Body of pancreas (tissue), 4 donors: ENCODE measurements at regions not wholly inside any gene's neighbourhood (a gene's known extent, or its start where the extent isn't known, plus 50 kb on each side); places are given as distances from the start of the nearest gene placed in this dataset.
A peak's percentile ranks its signal among the peaks of the same experiment; 100 is the strongest.

Experiments used
- ATAC-seq: fragments of 150-250 bp; one replicate; pipeline ENCODE4 v1.9.1; 2016
- DNase-seq, 4 donors: peaks; one replicate each; pipeline ENCODE4 v3.0.0-alpha.2; 2019
- H3K27ac ChIP-seq, 4 donors: fragments of 200-600 bp; sonication (generic); 1 replicate in 3 of 4; 2 replicates in 1 of 4; pipeline versions ENCODE4 v1.5.1 to v1.6.1; 2016 to 2019; ENCODE audit warnings: mild to moderate bottlenecking in 1 of 4, mixed read lengths in 1 of 4, moderate library complexity in 1 of 4
- H3K27me3 ChIP-seq, 2 donors: fragments of 200-600 bp; sonication (generic); one replicate each; pipeline ENCODE4 v1.6.0; 2016; ENCODE audit warnings: mild to moderate bottlenecking in 1 of 2
- H3K36me3 ChIP-seq, 2 donors: fragments of 200-600 bp; sonication (generic); replicated peaks in 1 of 2; 2 replicates each; pipeline ENCODE4 v1.5.1; 2016; ENCODE audit warnings: low read depth in 2 of 2; ENCODE audit not compliant: insufficient read depth in 1 of 2
- H3K4me1 ChIP-seq: fragments of 200-600 bp; sonication (generic); one replicate; pipeline ENCODE4 v1.6.0; 2016
- H3K4me3 ChIP-seq, 2 donors: fragments of 200-600 bp; sonication (generic); 1 replicate in 1 of 2; 2 replicates in 1 of 2; pipeline ENCODE4 v1.5.1; 2016 to 2019
- H3K9me3 ChIP-seq, 3 donors: fragments of 200-600 bp; sonication (generic); 1 replicate in 2 of 3; 2 replicates in 1 of 3; pipeline ENCODE4 v1.5.1; 2016
- CTCF ChIP-seq, 7 experiments: fragments of 450-650 bp in 4 of 7; fragments of 200-600 bp in 3 of 7; sonication (generic) in 3 of 7; IDR thresholded peaks; one replicate each; pipeline ENCODE4 v1.5.1; 2016 to 2019; ENCODE audit warnings: antibody characterized with exemption in 7 of 7
- POLR2A ChIP-seq, 3 donors: fragments of 450-650 bp; IDR thresholded peaks; one replicate each; pipeline ENCODE4 v1.6.1; 2016; ENCODE audit warnings: antibody characterized with exemption in 3 of 3, mild to moderate bottlenecking in 2 of 3
- WGBS, 2 donors: methylation state at CpG; one replicate each; pipeline ENCODE4 v1.1.5; 2017; 5-methylcytosine and 5-hydroxymethylcytosine counted together
- intact Hi-C: fragments of 100-400 bp; cut with DNase I; formaldehyde crosslinking; loops from one replicate; pipeline ENCODE4 v1.15.1; 2023

DNA sequence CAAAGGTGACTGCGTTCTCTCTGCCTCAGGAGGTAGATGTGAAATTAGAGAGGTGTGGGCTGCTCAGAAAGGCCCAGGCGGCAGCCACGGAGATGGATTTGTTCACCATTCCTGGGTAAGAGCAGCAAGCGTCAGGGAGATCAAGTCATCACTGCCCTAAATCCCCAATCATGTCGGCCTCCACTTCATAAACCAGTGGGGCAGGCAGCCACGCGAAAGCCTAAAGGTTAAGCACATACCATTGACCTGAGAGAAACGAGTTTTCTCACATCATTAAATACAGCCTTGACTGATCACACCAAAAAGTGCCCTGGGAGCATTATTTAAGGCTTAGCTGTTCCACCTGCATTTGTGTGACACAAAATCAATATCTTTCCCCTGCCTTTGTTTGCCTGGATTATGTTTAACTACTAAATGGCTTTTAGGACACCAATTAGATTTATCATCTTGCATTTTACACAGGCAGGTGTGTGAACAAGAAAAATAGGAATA, 50.7 kb upstream of the FOXB1 start:
- DNase-seq = peak in 2 of 4 donors; percentile 6 to 11
- Histone ChIP-seq H3K9me3 (peaks cover 0 to 3% (median 0%) of the 10 kb centered on the region in 3 donors), H3K27ac (no peak overlapping the region), H3K4me1 (peaks cover 10% of the 10 kb centered on the region), H3K36me3 (no peaks in the 10 kb centered on the region), H3K4me3 (no peak overlapping the region), H3K27me3 (no peaks in the 10 kb centered on the region)
- no peak for TF ChIP-seq POLR2A (IDR thresholded peaks at IDR 0.05)
- TF ChIP-seq CTCF (IDR thresholded peaks at IDR 0.05) = no peak
- 14 to 16% methylated on average over 8 of the region's 8 CpGs for WGBS, 2 donors
- peak; percentile 60 for ATAC-seq
- intact Hi-C loops = no loop called here

GRCh38 chr15:59952960-59953359, 51.2 kb upstream of the FOXB1 start:
- H3K36me3 ChIP-seq = no peaks in the 10 kb centered on the region
- no peak for ATAC-seq
- no peak for DNase-seq
- TF ChIP-seq CTCF (IDR thresholded peaks at IDR 0.05) (no peak), POLR2A (IDR thresholded peaks at IDR 0.05) (no peak)
- H3K27me3 ChIP-seq = no peaks in the 10 kb centered on the region
- no peak overlapping the region for H3K27ac ChIP-seq
- H3K4me3 ChIP-seq = no peak overlapping the region
- H3K4me1 ChIP-seq = peaks cover 10% of the 10 kb centered on the region
- H3K9me3 ChIP-seq = no peaks in the 10 kb centered on the region
- intact Hi-C loops = no loop called here

DNA sequence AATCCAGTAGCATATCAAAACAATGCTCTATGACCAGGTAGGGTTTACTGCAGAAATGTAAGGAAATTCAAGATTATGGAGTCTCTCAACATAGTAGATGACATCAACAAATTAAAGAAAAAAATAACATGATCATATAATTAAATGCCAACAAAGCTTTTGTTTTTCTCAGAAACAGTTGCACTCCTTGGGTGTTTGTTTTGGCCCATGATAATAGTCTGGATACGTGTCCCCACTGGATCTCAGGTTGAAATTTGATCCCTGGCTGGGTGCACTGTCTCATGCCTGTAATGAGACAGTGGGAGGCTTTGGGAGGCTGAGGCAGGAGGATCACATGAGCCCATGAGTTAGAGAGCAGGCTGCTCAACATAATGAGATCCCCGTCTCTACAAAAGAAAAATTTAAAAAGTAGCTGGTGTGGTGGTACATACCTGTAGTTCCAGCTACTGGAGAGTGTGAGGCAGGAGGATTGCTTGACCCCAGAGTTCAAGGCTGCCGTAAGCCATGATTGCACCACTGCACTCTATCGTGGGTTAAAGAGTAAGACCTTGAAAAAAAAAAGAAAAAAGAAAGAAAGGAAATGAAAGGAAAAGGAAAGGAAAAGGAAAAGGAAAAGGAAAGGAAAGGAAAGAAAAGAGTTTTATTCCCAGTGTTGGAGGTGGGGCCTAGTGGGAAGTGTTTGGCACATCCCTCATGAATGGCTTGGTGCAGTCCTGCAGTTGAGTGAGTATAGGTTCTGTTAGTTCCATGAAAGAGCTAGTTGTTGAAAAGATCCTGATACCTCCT, 53.3 kb upstream of the FOXB1 start:
- 71 to 74% methylated on average over 4 of the region's 4 CpGs for WGBS, 2 donors
- Histone ChIP-seq H3K36me3 (no peaks in the 10 kb centered on the region), H3K27me3 (no peaks in the 10 kb centered on the region), H3K4me1 (peaks cover 10% of the 10 kb centered on the region), H3K4me3 (no peak overlapping the region), H3K27ac (no peak overlapping the region), H3K9me3 (no peaks in the 10 kb centered on the region)
- TF ChIP-seq CTCF (IDR thresholded peaks at IDR 0.05) (no peak), POLR2A (IDR thresholded peaks at IDR 0.05) (no peak)
- no peak for DNase-seq
- ATAC-seq = no peak
- intact Hi-C loops = no loop called here

DNA sequence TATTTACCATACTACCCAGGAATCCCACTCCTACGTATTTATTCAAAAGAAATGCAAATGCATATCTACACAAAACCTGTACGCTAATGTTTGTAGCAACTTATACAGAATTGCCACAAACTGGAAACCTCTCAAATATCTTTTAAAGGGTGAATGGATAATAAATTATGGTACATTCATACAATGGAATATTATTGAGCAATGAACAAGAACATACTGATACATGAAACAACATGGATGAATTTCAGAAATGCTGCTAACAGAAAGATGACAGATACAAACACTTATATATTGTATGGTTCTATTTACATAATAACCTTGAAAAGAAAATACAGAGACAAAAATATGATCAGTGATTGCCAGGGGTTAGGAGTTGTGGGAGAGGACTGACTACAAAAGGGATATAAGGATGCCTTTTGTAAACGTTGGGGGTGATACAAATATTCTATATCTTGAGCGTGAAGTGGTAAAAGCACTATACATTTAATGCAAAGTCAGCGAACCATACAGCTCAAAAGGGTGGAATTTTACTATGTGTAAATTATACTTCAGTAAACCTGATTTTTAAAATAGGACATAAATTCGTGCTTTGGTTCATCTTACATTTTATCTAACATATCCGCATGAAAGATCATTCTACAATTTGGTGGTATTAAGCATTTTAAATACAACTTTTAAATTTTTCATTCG, 55.0 kb upstream of the FOXB1 start:
- Histone ChIP-seq H3K27me3 (no peaks in the 10 kb centered on the region), H3K36me3 (no peaks in the 10 kb centered on the region), H3K9me3 (no peaks in the 10 kb centered on the region), H3K4me1 (peaks cover 10% of the 10 kb centered on the region), H3K27ac (no peak overlapping the region), H3K4me3 (no peak overlapping the region)
- intact Hi-C loops = no loop called here
- no peak for TF ChIP-seq CTCF (IDR thresholded peaks at IDR 0.05)
- no peak for TF ChIP-seq POLR2A (IDR thresholded peaks at IDR 0.05)
- WGBS, 2 donors = 77 to 82% methylated on average over 8 of the region's 8 CpGs
- DNase-seq (no peak), ATAC-seq (no peak)
